H9 (cell line): ENCODE measurements at regions not wholly inside any gene's neighbourhood (a gene's known extent, or its start where the extent isn't known, plus 50 kb on each side); places are given as distances from the start of the nearest gene placed in this dataset.

Source experiments
- DNase-seq: peaks from one replicate; pipeline ENCODE4 v3.0.0-alpha.2; 2017
- H2AFZ ChIP-seq: one replicate; pipeline ENCODE4 v1.6.1; 2013; ENCODE audit warnings: mild to moderate bottlenecking, low read length, control low read depth, moderate library complexity
- H2AK5ac ChIP-seq: 2 replicates; pipeline ENCODE4 v1.6.1; 2013; ENCODE audit warnings: low read length, control low read depth, mixed read lengths; ENCODE audit not compliant: insufficient read length
- H2BK120ac ChIP-seq: one replicate; pipeline ENCODE4 v1.6.1; 2013; ENCODE audit warnings: low read depth, mild to moderate bottlenecking, low read length, control low read depth, inconsistent platforms; ENCODE audit not compliant: poor library complexity, severe bottlenecking
- H2BK12ac ChIP-seq: 2 replicates; pipeline ENCODE4 v1.6.1; 2013; ENCODE audit warnings: low read length, control low read depth, mixed read lengths, low read depth; ENCODE audit not compliant: insufficient read length
- H2BK15ac ChIP-seq: 2 replicates; pipeline ENCODE4 v1.6.1; 2013; ENCODE audit warnings: low read depth, low read length, control low read depth
- H2BK20ac ChIP-seq: one replicate; pipeline ENCODE4 v1.6.1; 2013; ENCODE audit warnings: low read depth, mild to moderate bottlenecking, low read length, control low read depth, inconsistent platforms; ENCODE audit not compliant: poor library complexity, severe bottlenecking
- H2BK5ac ChIP-seq: 2 replicates; pipeline ENCODE4 v1.6.1; 2013; ENCODE audit warnings: low read length, control low read depth, mixed read lengths; ENCODE audit not compliant: insufficient read length
- H3K14ac ChIP-seq: 2 replicates; pipeline ENCODE4 v1.6.1; 2013; ENCODE audit warnings: low read length, control low read depth; ENCODE audit not compliant: insufficient read depth
- H3K18ac ChIP-seq: 2 replicates; pipeline ENCODE4 v1.6.1; 2013; ENCODE audit warnings: low read depth, mild to moderate bottlenecking, mixed read lengths, low read length, control low read depth; ENCODE audit not compliant: insufficient read length
- H3K23ac ChIP-seq: 2 replicates; pipeline ENCODE4 v1.6.1; 2013; ENCODE audit warnings: low read length, control low read depth, mixed read lengths, low read depth; ENCODE audit not compliant: insufficient read length
- H3K23me2 ChIP-seq: 2 replicates; pipeline ENCODE4 v1.6.1; 2013; ENCODE audit warnings: low read depth, mild to moderate bottlenecking, mixed read lengths, low read length, control low read depth; ENCODE audit not compliant: insufficient read length, poor library complexity, severe bottlenecking
- H3K27ac ChIP-seq: 2 replicates; pipeline ENCODE4 v1.5.1; 2013; ENCODE audit warnings: low read length, control low read depth, mixed read lengths, low read depth; ENCODE audit not compliant: insufficient read length
- H3K27me3 ChIP-seq: 2 replicates; pipeline ENCODE4 v1.6.1; 2013; ENCODE audit warnings: low read length, control low read depth, inconsistent platforms; ENCODE audit not compliant: insufficient read depth
- H3K4ac ChIP-seq: 2 replicates; pipeline ENCODE4 v1.6.1; 2013; ENCODE audit warnings: low read depth, mild to moderate bottlenecking, control low read depth, inconsistent platforms, low read length, moderate library complexity
- H3K4me1 ChIP-seq: 2 replicates; pipeline ENCODE4 v1.6.1; 2013; ENCODE audit warnings: low read length, control low read depth, inconsistent platforms; ENCODE audit not compliant: insufficient read depth
- H3K4me2 ChIP-seq: 2 replicates; pipeline ENCODE4 v1.6.1; 2013; ENCODE audit warnings: low read length, control low read depth, mixed read lengths; ENCODE audit not compliant: insufficient read length, insufficient read depth
- H3K56ac ChIP-seq: 2 replicates; pipeline ENCODE4 v1.6.1; 2013; ENCODE audit warnings: low read depth, mild to moderate bottlenecking, mixed read lengths, low read length, control low read depth; ENCODE audit not compliant: insufficient read length
- H3K79me1 ChIP-seq: 2 replicates; pipeline ENCODE4 v1.6.1; 2013; ENCODE audit warnings: low read depth, mild to moderate bottlenecking, moderate library complexity, low read length, control low read depth, inconsistent platforms; ENCODE audit not compliant: insufficient read depth, poor library complexity, severe bottlenecking
- H3K79me2 ChIP-seq: 2 replicates; pipeline ENCODE4 v1.6.1; 2013; ENCODE audit warnings: low read length, control low read depth, inconsistent platforms; ENCODE audit not compliant: insufficient read depth
- H3K9ac ChIP-seq: 2 replicates; pipeline ENCODE4 v1.6.1; 2013; ENCODE audit warnings: low read length, control low read depth, mixed read lengths; ENCODE audit not compliant: insufficient read length; ENCODE audit errors: extremely low read depth
- H3K9me3 ChIP-seq: one replicate; pipeline ENCODE4 v1.6.1; 2013; ENCODE audit warnings: low read depth, low read length, inconsistent platforms; ENCODE audit not compliant: control insufficient read depth
- H3T11ph ChIP-seq: one replicate; pipeline ENCODE4 v1.6.1; 2013; ENCODE audit warnings: mild to moderate bottlenecking, low read length, control low read depth, inconsistent platforms
- H4K20me1 ChIP-seq: one replicate; pipeline ENCODE4 v1.6.1; 2013; ENCODE audit not compliant: control insufficient read depth, insufficient read length, insufficient read depth
- H4K5ac ChIP-seq: 2 replicates; pipeline ENCODE4 v1.6.1; 2013; ENCODE audit warnings: low read depth, mild to moderate bottlenecking, mixed read lengths, low read length, control low read depth; ENCODE audit not compliant: insufficient read length
- H4K8ac ChIP-seq: replicated peaks from 2 replicates; pipeline ENCODE4 v1.6.1; 2013; ENCODE audit warnings: low read length, control low read depth, mixed read lengths, low read depth; ENCODE audit not compliant: insufficient read length
- H4K91ac ChIP-seq: 2 replicates; pipeline ENCODE4 v1.6.1; 2013; ENCODE audit warnings: low read depth, mild to moderate bottlenecking, moderate library complexity, mixed read lengths, low read length, control low read depth; ENCODE audit not compliant: insufficient read length
- H3K27ac Mint-ChIP-seq, 3 experiments: 2 replicates in 2 of 3; 3 replicates in 1 of 3; pipeline ENCODE4 v1.8.0; 2020 to 2021; ENCODE audit warnings: mixed read lengths in 3 of 3, mild to moderate bottlenecking in 1 of 3, moderate library complexity in 1 of 3
- H3K27me3 Mint-ChIP-seq: 2 replicates; pipeline ENCODE4 v1.8.0; 2021; ENCODE audit warnings: low read depth, mild to moderate bottlenecking, moderate library complexity, mixed read lengths
- H3K36me3 Mint-ChIP-seq, 3 experiments: 2 replicates in 2 of 3; 3 replicates in 1 of 3; pipeline ENCODE4 v1.8.0; 2020 to 2021; ENCODE audit warnings: low read depth in 3 of 3, mixed read lengths in 3 of 3; ENCODE audit not compliant: insufficient read depth in 1 of 3
- H3K4me1 Mint-ChIP-seq, 2 experiments: 2 replicates each; pipeline ENCODE4 v1.8.0; 2020; ENCODE audit warnings: mixed read lengths in 2 of 2
- H3K4me3 Mint-ChIP-seq, 2 experiments: 2 replicates in 1 of 2; 3 replicates in 1 of 2; pipeline ENCODE4 v1.8.0; 2020 to 2021; ENCODE audit warnings: mild to moderate bottlenecking in 2 of 2, mixed read lengths in 2 of 2, moderate library complexity in 1 of 2
- H3K9me3 Mint-ChIP-seq, 2 experiments: 2 replicates in 1 of 2; 3 replicates in 1 of 2; pipeline ENCODE4 v1.8.0; 2020; ENCODE audit warnings: mild to moderate bottlenecking in 2 of 2, mixed read lengths in 2 of 2, moderate library complexity in 1 of 2
- WGBS: extraction: QIAGEN DNeasy Blood & Tissue Kit; methylation state at CpG from one replicate; pipeline ENCODE4 v1.1.7; 2013; ENCODE audit warnings: missing lambda C conversion rate, low lambda C conversion rate, mixed read lengths; ENCODE audit not compliant: insufficient read length; ENCODE audit errors: extremely low coverage; 5-methylcytosine and 5-hydroxymethylcytosine counted together
- TF ChIP-seq, protein P1 (sequence below): fragments of 200-600 bp; sonication (generic); conservative IDR thresholded peaks from 3 replicates; pipeline ENCODE4 v1.8.0; 2021; ENCODE audit warnings: antibody characterized with exemption, mild to moderate bottlenecking

DNA sequence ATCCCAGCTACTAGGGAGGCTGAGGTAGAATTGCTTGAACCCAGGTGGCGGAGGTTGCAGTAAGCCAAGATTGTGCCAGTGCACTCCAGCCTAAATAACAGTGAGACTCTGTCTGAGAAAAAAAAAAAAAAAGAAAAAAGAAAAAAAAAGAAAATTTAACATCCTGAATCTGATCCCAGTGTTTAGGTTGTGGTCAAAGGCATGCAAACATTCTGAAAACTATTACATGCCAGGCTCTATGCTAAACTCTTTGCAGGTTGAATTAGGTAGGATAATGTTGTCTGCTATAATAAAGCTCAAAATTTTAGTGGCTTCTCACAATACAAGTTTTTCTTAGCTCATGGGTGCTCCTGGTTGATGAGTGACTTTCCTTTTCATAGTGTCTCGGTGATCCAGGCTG is 367.4 kb downstream of the PSAT1 start:
- Histone ChIP-seq H2AK5ac (no peak overlapping the region), H2BK5ac (no peak overlapping the region), H4K8ac (no peak overlapping the region), H3K23ac (no peak overlapping the region), H2BK12ac (no peak overlapping the region), H3K79me1 (no peaks in the 10 kb centered on the region), H2BK120ac (no peak overlapping the region), H2BK15ac (no peak overlapping the region), H4K91ac (no peak overlapping the region), H3K79me2 (no peaks in the 10 kb centered on the region), H2BK20ac (no peak overlapping the region), H3K9ac (no peak overlapping the region), H2AFZ (no peak overlapping the region), H4K20me1 (no peaks in the 10 kb centered on the region), H3K27ac (no peak overlapping the region), H3K4me2 (no peak overlapping the region), H3K4me1 (0 out of 2 replicates have a peak, but pooled peaks cover 2% of the 10 kb centered on the region), H3K9me3 (no peaks in the 10 kb centered on the region), H3T11ph (no peak overlapping the region), H3K4ac (no peak overlapping the region), H3K56ac (no peak overlapping the region), H4K5ac (no peak overlapping the region), H3K18ac (no peak overlapping the region), H3K27me3 (no peaks in the 10 kb centered on the region), H3K23me2 (no peaks in the 10 kb centered on the region), H3K14ac (no peak overlapping the region)
- Mint-ChIP-seq H3K4me1 (peaks cover 0 to 4% of the 10 kb centered on the region in 2 experiments; a peak in 2 of 4 replicates), H3K27ac (0 out of 7 replicates have a peak overlapping the region, but pooled peaks of 1 of the 3 experiments have one; percentile 19), H3K27me3 (no peaks in the 10 kb centered on the region), H3K4me3 (no peak overlapping the region), H3K9me3 (no peaks in the 10 kb centered on the region), H3K36me3 (no peaks in the 10 kb centered on the region)
- TF ChIP-seq, protein P1, sequence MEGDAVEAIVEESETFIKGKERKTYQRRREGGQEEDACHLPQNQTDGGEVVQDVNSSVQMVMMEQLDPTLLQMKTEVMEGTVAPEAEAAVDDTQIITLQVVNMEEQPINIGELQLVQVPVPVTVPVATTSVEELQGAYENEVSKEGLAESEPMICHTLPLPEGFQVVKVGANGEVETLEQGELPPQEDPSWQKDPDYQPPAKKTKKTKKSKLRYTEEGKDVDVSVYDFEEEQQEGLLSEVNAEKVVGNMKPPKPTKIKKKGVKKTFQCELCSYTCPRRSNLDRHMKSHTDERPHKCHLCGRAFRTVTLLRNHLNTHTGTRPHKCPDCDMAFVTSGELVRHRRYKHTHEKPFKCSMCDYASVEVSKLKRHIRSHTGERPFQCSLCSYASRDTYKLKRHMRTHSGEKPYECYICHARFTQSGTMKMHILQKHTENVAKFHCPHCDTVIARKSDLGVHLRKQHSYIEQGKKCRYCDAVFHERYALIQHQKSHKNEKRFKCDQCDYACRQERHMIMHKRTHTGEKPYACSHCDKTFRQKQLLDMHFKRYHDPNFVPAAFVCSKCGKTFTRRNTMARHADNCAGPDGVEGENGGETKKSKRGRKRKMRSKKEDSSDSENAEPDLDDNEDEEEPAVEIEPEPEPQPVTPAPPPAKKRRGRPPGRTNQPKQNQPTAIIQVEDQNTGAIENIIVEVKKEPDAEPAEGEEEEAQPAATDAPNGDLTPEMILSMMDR = no peak
- no peak for DNase-seq
- no CpG with 5 or more reads among the region's 2 CpGs for WGBS
